K562 (cell line): ENCODE measurements at regions not wholly inside any gene's neighbourhood (a gene's known extent, or its start where the extent isn't known, plus 50 kb on each side); places are given as distances from the start of the nearest gene placed in this dataset.
A peak's percentile ranks its signal among the peaks of the same experiment; 100 is the strongest.

Experiments
- ATAC-seq: fragments of 200-7000 bp; cut with Tn5 transposase; 3 replicates; pipeline ENCODE4 v1.9.1; 2020; ENCODE audit warnings: moderate library complexity
- BruUV-seq: library from RNA; stranded (reverse); fragments of 400-500 nt; replicated peaks from 2 replicates; lab custom pipeline; 2021; lab: Mats Ljungman, UMichigan
- CTCF ChIA-PET: fragments of 300-600 bp; formaldehyde crosslinking; extraction: SDS; loops from one replicate; lab custom pipeline; 2021; ENCODE audit warnings: low intra/inter-chr PET ratio; lab: Yijun Ruan, JAX
- POLR2A ChIA-PET: fragments of 300-600, 350-650 bp; sonication (Branson Sonifier 250); formaldehyde crosslinking; extraction: SDS; loops from one replicate; lab custom pipeline; 2021; ENCODE audit warnings: antibody characterized with exemption, inconsistent platforms; lab: Yijun Ruan, JAX
- DNase-seq, 4 experiments: peaks; one replicate each; pipeline versions ENCODE4 v3.0.0 to v3.0.0-alpha.2; 2011 to 2018; ENCODE audit warnings: low spot score in 3 of 4, mixed read lengths in 3 of 4; ENCODE audit errors: extremely low read depth in 1 of 4
- FAIRE-seq: peaks from 2 replicates; lab custom pipeline; 2011; peaks lifted over from hg19 to GRCh38; lab: Jason Lieb, UNC
- H2AFZ ChIP-seq: 2 replicates; pipeline ENCODE4 v1.6.0; 2011; ENCODE audit warnings: low read depth, low read length, control low read depth, inconsistent platforms
- H3K27ac ChIP-seq: fragments of 200-600 bp; 3 replicates; pipeline ENCODE4 v1.8.0; 2011; ENCODE audit warnings: low read depth, mild to moderate bottlenecking, control low read depth, inconsistent platforms, low read length, moderate library complexity, mixed read lengths; ENCODE audit errors: extremely low read depth
- H3K27me3 ChIP-seq, 2 experiments: fragments of 300-600 bp in 1 of 2; 2 replicates in 1 of 2; 3 replicates in 1 of 2; pipeline versions ENCODE4 v1.6.0 to v1.8.0; 2011; ENCODE audit warnings: inconsistent platforms in 2 of 2, low read length in 2 of 2, mild to moderate bottlenecking in 1 of 2, mixed read lengths in 1 of 2, moderate library complexity in 1 of 2; ENCODE audit not compliant: control insufficient read depth in 2 of 2, insufficient read depth in 2 of 2
- H3K36me3 ChIP-seq: fragments of 300-600 bp; 3 replicates; pipeline ENCODE4 v1.8.0; 2011; ENCODE audit warnings: mild to moderate bottlenecking, low read length, inconsistent platforms; ENCODE audit not compliant: control insufficient read depth, insufficient read depth
- H3K4me1 ChIP-seq, 2 experiments: fragments of 200-600 bp in 1 of 2; replicated peaks in 1 of 2; 2 replicates in 1 of 2; 3 replicates in 1 of 2; pipeline versions ENCODE4 v1.5.1 to v1.8.0; 2011; ENCODE audit warnings: inconsistent platforms in 2 of 2, low read length in 2 of 2, mild to moderate bottlenecking in 1 of 2, mixed read lengths in 1 of 2, moderate library complexity in 1 of 2; ENCODE audit not compliant: control insufficient read depth in 2 of 2, insufficient read depth in 2 of 2
- H3K4me2 ChIP-seq: 2 replicates; pipeline ENCODE4 v1.6.1; 2011; ENCODE audit warnings: low read length, control low read depth, inconsistent platforms, mixed read lengths; ENCODE audit not compliant: insufficient read depth
- H3K4me3 ChIP-seq: fragments of 200-600 bp; sonication (generic), shearing (Covaris generic); 2 replicates; pipeline ENCODE4 v1.5.1; 2016; ENCODE audit warnings: control low read depth, inconsistent platforms
- H3K79me2 ChIP-seq: fragments of 200-600 bp; 3 replicates; pipeline ENCODE4 v1.8.0; 2011; ENCODE audit warnings: low read length, inconsistent platforms; ENCODE audit not compliant: control insufficient read depth, insufficient read depth
- H3K9ac ChIP-seq, 2 experiments: 2 replicates each; pipeline versions ENCODE4 v1.6.0 to v1.6.1; 2011; ENCODE audit warnings: low read depth in 2 of 2, low read length in 2 of 2, control low read depth in 1 of 2, inconsistent platforms in 1 of 2, mild to moderate bottlenecking in 1 of 2, mixed read lengths in 1 of 2; ENCODE audit not compliant: insufficient read depth in 1 of 2
- H3K9me1 ChIP-seq: one replicate; pipeline ENCODE4 v1.6.0; 2011; ENCODE audit warnings: inconsistent platforms, mild to moderate bottlenecking, low read length, moderate library complexity; ENCODE audit not compliant: control insufficient read depth, insufficient read depth
- H3K9me3 ChIP-seq: replicated peaks from 2 replicates; pipeline ENCODE4 v1.5.1; 2011; ENCODE audit warnings: low read depth, low read length, inconsistent platforms; ENCODE audit not compliant: control insufficient read depth, insufficient read depth
- H4K20me1 ChIP-seq: replicated peaks from 2 replicates; pipeline ENCODE4 v1.6.1; 2011; ENCODE audit warnings: low read length, inconsistent platforms, mixed read lengths; ENCODE audit not compliant: control insufficient read depth, insufficient read depth
- ADNP ChIP-seq: fragments of 200-800 bp; sonication (Bioruptor generic); IDR thresholded peaks from 2 replicates; pipeline ENCODE4 v1.6.1; 2016; ENCODE audit warnings: missing genetic modification characterization, missing compliant biosample characterization
- ARHGAP35 ChIP-seq: fragments of 450-650 bp; IDR thresholded peaks from 2 replicates; pipeline ENCODE4 v1.6.1; 2018; ENCODE audit not compliant: partially characterized antibody
- BRF1 ChIP-seq: IDR thresholded peaks from 3 replicates; pipeline ENCODE4 v1.6.1; 2011; ENCODE audit warnings: borderline replicate concordance, mild to moderate bottlenecking; ENCODE audit not compliant: insufficient read length; ENCODE audit errors: extremely low read depth
- EP300 ChIP-seq: IDR thresholded peaks from 2 replicates; pipeline ENCODE4 v1.6.1; 2012; ENCODE audit warnings: low read length, improper control_type of control experiment
- GATAD2B ChIP-seq: fragments of 450-650 bp; IDR thresholded peaks from 2 replicates; pipeline ENCODE4 v1.6.1; 2017; ENCODE audit warnings: mild to moderate bottlenecking, borderline replicate concordance
- MAFK ChIP-seq: IDR thresholded peaks from 2 replicates; pipeline ENCODE4 v1.6.1; 2011; ENCODE audit warnings: low read length, improper control_type of control experiment
- MCM3 ChIP-seq: fragments of 450-650 bp; IDR thresholded peaks from 2 replicates; pipeline ENCODE4 v1.6.1; 2016
- PYGO2 ChIP-seq: fragments of 450-650 bp; IDR thresholded peaks from 2 replicates; pipeline ENCODE4 v1.6.1; 2016; ENCODE audit warnings: mild to moderate bottlenecking, missing genetic modification characterization, moderate library complexity, missing compliant biosample characterization
- RAD21 ChIP-seq, 2 experiments: fragments of 250-450 bp in 1 of 2; fragments of 450-650 bp in 1 of 2; sonication (Bioruptor Pico) in 1 of 2; formaldehyde crosslinking in 1 of 2; IDR thresholded peaks in 1 of 2; conservative IDR thresholded peaks in 1 of 2; 2 replicates each; pipeline versions ENCODE4 v1.4.0 to v1.8.0; 2020 to 2022; ENCODE audit warnings: mild to moderate bottlenecking in 2 of 2, moderate library complexity in 1 of 2
- RAD51 ChIP-seq: fragments of 450-650 bp; IDR thresholded peaks from 2 replicates; pipeline ENCODE4 v1.7.1; 2016; ENCODE audit warnings: low read depth, mild to moderate bottlenecking, borderline replicate concordance
- SFPQ ChIP-seq: fragments of 200-400 bp; formaldehyde crosslinking; IDR thresholded peaks from 2 replicates; pipeline ENCODE4 v1.6.1; 2017; ENCODE audit warnings: mild to moderate bottlenecking, low read depth, low read length, moderate library complexity
- SMC3 ChIP-seq: conservative IDR thresholded peaks from 2 replicates; pipeline ENCODE4 v1.6.1; 2011; ENCODE audit warnings: low read depth, low read length, improper control_type of control experiment; ENCODE audit not compliant: insufficient read depth
- SNRNP70 ChIP-seq: fragments of 200-400 bp; formaldehyde crosslinking; optimal IDR thresholded peaks from 2 replicates; pipeline ENCODE3; 2017; ENCODE audit warnings: low read depth, low read length
- SREBF2 ChIP-seq: sonication (generic); formaldehyde crosslinking; IDR thresholded peaks from 2 replicates; pipeline ENCODE4 v1.4.0; 2020; ENCODE audit warnings: mild to moderate bottlenecking, missing genetic modification reagents
- TEAD1 ChIP-seq, 2 experiments: fragments of 450-650 bp in 1 of 2; sonication (generic) in 1 of 2; formaldehyde crosslinking; IDR thresholded peaks; 2 replicates each; pipeline versions ENCODE4 v1.4.0 to v1.8.0; 2020 to 2022; ENCODE audit warnings: mild to moderate bottlenecking in 2 of 2, missing genetic modification reagents in 1 of 2
- ZNF57 ChIP-seq: fragments of 450-650 bp; formaldehyde crosslinking; IDR thresholded peaks from 2 replicates; pipeline ENCODE4 v1.4.0; 2020; ENCODE audit warnings: mild to moderate bottlenecking, moderate library complexity
- ZNF707 ChIP-seq: fragments of 250-450 bp; sonication (Bioruptor Pico); conservative IDR thresholded peaks from 2 replicates; pipeline ENCODE4 v1.8.0; 2022; ENCODE audit warnings: inconsistent platforms, mild to moderate bottlenecking, moderate library complexity
- ZNF830 ChIP-seq: fragments of 250-450 bp; sonication (Bioruptor Pico); IDR thresholded peaks from 2 replicates; pipeline ENCODE4 v1.5.0; 2021; ENCODE audit warnings: mild to moderate bottlenecking
- WGBS: fragments of 100-300 bp; shearing (Covaris generic); methylation state at CpG from one replicate; pipeline ENCODE4 v1.1.6; 2016; ENCODE audit warnings: low coverage, mixed read lengths; ENCODE audit not compliant: insufficient coverage; ENCODE audit errors: missing lambda C conversion rate; 5-methylcytosine and 5-hydroxymethylcytosine counted together
- in situ Hi-C: fragments of 300-500 bp; cut with MboI; formaldehyde crosslinking; loops from 4 replicates; pipeline ENCODE4 v1.15.0; 2018; ENCODE audit warnings: inconsistent platforms, mixed read lengths
- intact Hi-C: fragments of 100-400 bp; cut with micrococcal nuclease; formaldehyde crosslinking; loops from 2 replicates; pipeline ENCODE4 v1.14.2; 2022
- TF ChIP-seq, protein P1 (sequence below): fragments of 250-450 bp; sonication (Bioruptor Pico); IDR thresholded peaks from 2 replicates; pipeline ENCODE4 v1.4.0; 2020; ENCODE audit warnings: mild to moderate bottlenecking

- POLR2A ChIA-PET, result interaction anchor here (0.6 to 0.8 kb wide), 3 partner anchors 8 to 1353 kb away, joined by 3 to 4 read pairs (median 3); no protein-coding TSS in a partner anchor
- TF ChIP-seq ZNF57 (CRISPR knock-in tag) (no peak), BRF1 (no peak), SFPQ (no peak), EP300 (no peak), SNRNP70 (no peak), SMC3 (peak; percentile 63), SREBF2 (CRISPR knock-in tag) (no peak), GATAD2B (no peak), RAD21 (CRISPR knock-in tag; conservative IDR thresholded peaks at IDR 0.05 in 1 of 2, IDR thresholded peaks at IDR 0.05 in 1 of 2) (peak; percentile 65 to 82), TEAD1 (CRISPR knock-in tag; IDR thresholded peaks at IDR 0.05) (no peak), ARHGAP35 (no peak), ZNF707 (CRISPR knock-in tag) (no peak), ZNF830 (CRISPR knock-in tag) (no peak), ADNP (tag) (no peak), RAD51 (no peak), MAFK (no peak), PYGO2 (no peak), MCM3 (no peak)
- TF ChIP-seq, protein P1, sequence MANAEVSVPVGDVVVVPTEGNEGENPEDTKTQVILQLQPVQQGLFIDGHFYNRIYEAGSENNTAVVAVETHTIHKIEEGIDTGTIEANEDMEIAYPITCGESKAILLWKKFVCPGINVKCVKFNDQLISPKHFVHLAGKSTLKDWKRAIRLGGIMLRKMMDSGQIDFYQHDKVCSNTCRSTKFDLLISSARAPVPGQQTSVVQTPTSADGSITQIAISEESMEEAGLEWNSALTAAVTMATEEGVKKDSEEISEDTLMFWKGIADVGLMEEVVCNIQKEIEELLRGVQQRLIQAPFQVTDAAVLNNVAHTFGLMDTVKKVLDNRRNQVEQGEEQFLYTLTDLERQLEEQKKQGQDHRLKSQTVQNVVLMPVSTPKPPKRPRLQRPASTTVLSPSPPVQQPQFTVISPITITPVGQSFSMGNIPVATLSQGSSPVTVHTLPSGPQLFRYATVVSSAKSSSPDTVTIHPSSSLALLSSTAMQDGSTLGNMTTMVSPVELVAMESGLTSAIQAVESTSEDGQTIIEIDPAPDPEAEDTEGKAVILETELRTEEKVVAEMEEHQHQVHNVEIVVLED (CRISPR knock-in tag), result no peak
These were observed 333.9 kb downstream of the UQCRFS1 start for GRCh38 chr19:28878862-28879566.

More at GRCh38 chr19:28878862-28879566, 333.9 kb downstream of the UQCRFS1 start:
- WGBS, result 9% methylated on average over 11 of the region's 11 CpGs
- in situ Hi-C loops (loop anchor here (10.0 kb wide), 2 partner anchors 144 to 424 kb away; no protein-coding TSS in a partner anchor), intact Hi-C loops (loop anchor here (1.0 to 10.0 kb wide), 4 partner anchors 143 to 554 kb away; no protein-coding TSS in a partner anchor)
- H3K4me3 ChIP-seq, result no peak overlapping the region
- DNase-seq (peak; percentile 63 to 80 (median 66)), FAIRE-seq (peak; percentile 74), ATAC-seq (peak; percentile 91)
- no peak overlapping the region for H3K4me2 ChIP-seq
- H3K27me3 ChIP-seq, result peaks cover 4 to 13% of the 10 kb centered on the region in 2 experiments; a peak in 2 of 5 replicates
- H3K9me3 ChIP-seq, result no peaks in the 10 kb centered on the region
- no peaks in the 10 kb centered on the region for H3K36me3 ChIP-seq
- H3K4me1 ChIP-seq, result no peaks in the 10 kb centered on the region
- no peak overlapping the region for H3K27ac ChIP-seq
- no peaks in the 10 kb centered on the region for H3K9me1 ChIP-seq
- no TSS peak for BruUV-seq
- H3K79me2 ChIP-seq, result no peaks in the 10 kb centered on the region
- CTCF ChIA-PET, result interaction anchor here (0.7 to 2.4 kb wide), 4 partner anchors 143 to 722 kb away, joined by 3 to 6 read pairs (median 3); no protein-coding TSS in a partner anchor
- no peak overlapping the region for H2AFZ ChIP-seq
- no peaks in the 10 kb centered on the region for H4K20me1 ChIP-seq
- H3K9ac ChIP-seq, result no peak overlapping the region
